DND-41 (cell line): ENCODE measurements at regions not wholly inside any gene's neighbourhood (a gene's known extent, or its start where the extent isn't known, plus 50 kb on each side); places are given as distances from the start of the nearest gene placed in this dataset.

Experiments
- CTCF ChIP-seq: IDR thresholded peaks from 2 replicates; pipeline ENCODE4 v1.5.1; 2012; ENCODE audit warnings: borderline replicate concordance, low read length, moderate library complexity, mild to moderate bottlenecking; ENCODE audit not compliant: poor library complexity, severe bottlenecking; ENCODE audit errors: extremely low read depth
- EZH2 ChIP-seq: IDR thresholded peaks from 3 replicates; pipeline ENCODE4 v1.6.1; 2012; ENCODE audit warnings: borderline replicate concordance, low read depth, mild to moderate bottlenecking, moderate library complexity, low read length, inconsistent platforms; ENCODE audit not compliant: severe bottlenecking

DNA sequence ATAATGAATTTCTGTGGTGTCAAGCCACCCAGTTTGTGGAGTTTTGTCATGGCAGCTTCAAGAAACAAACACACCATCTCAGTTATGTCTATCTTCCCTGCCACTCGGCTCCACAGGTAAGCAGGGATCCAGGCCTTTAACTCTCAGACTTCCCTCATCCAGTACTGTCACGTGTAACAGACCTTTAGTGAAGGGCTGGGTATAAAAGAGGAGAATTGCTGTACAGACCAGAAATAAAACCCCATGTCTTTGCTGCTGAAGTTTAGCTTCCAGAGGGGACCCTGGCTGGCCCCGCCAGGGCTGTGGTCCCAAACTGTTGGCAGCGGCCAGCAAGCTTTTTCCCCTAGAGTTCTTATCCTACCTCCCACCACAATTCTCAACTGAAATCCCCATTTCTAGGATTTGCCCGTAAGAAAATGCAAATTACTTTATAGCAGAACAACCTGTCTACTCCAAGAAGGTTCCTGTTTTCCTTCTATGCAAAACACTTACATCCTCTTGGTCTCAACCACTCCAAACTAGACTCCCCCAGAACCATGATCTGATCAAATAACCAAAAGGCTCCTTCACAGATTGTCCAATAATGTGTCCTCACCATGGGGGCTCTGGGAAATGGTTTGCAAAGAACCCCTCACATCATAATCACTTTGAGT lies 438.0 kb upstream of the ID2 start:
- TF ChIP-seq CTCF = no peak
- no peak for TF ChIP-seq EZH2
